T-helper 2 cell treated with Interferon-gamma antibody and Interleukin-4, amounts not matched to agents 5 μg/mL and 100 μg/mL, for 36 hours (primary cell): ENCODE measurements at regions not wholly inside any gene's neighbourhood (a gene's known extent, or its start where the extent isn't known, plus 50 kb on each side); places are given as distances from the start of the nearest gene placed in this dataset.
"Not testable (repeated sequence)": the region's sequence is repeated elsewhere in the genome, so short reads cannot be mapped to it uniquely, and the experiment has no call there.

Source experiments
- DNase-seq: peaks from one replicate; pipeline ENCODE4 v3.0.0; 2021; ENCODE audit warnings: low spot score
- H3K27ac Mint-ChIP-seq: one replicate; pipeline ENCODE4 v1.8.0; 2021; ENCODE audit warnings: mild to moderate bottlenecking, mixed read lengths
- H3K27me3 Mint-ChIP-seq: one replicate; pipeline ENCODE4 v1.8.0; 2021; ENCODE audit warnings: low read depth, mixed read lengths
- H3K36me3 Mint-ChIP-seq: one replicate; pipeline ENCODE4 v1.8.0; 2021; ENCODE audit warnings: low read depth, mixed read lengths
- H3K4me1 Mint-ChIP-seq: one replicate; pipeline ENCODE4 v1.8.0; 2021; ENCODE audit warnings: low read depth, mixed read lengths
- H3K4me3 Mint-ChIP-seq: one replicate; pipeline ENCODE4 v1.8.0; 2022; ENCODE audit warnings: mild to moderate bottlenecking, moderate library complexity, mixed read lengths
- H3K9me3 Mint-ChIP-seq: one replicate; pipeline ENCODE4 v1.8.0; 2021; ENCODE audit warnings: mixed read lengths

DNA sequence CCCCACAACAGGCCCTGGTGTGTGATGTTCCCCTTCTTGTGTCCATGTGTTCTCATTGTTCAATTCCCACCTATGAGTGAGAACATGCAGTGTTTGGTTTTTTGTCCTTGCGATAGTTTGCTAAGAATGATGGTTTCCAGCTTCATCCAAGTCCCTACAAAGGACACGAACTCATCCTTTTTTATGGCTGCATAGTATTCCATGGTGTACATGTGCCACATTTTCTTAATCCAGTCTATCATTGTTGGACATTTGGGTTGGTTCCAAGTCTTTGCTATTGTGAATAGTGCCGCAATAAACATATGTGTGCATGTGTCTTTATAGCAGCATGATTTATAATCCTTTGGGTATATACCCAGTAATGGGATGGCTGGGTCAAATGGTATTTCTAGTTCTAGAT, 53.0 kb upstream of the TNFAIP3 start:
- DNase-seq, H3K9me3 Mint-ChIP-seq, H3K4me3 Mint-ChIP-seq, H3K27ac Mint-ChIP-seq, H3K36me3 Mint-ChIP-seq, H3K27me3 Mint-ChIP-seq: not testable (repeated sequence)
- peaks cover 41% of the 10 kb centered on the region for H3K4me1 Mint-ChIP-seq

DNA sequence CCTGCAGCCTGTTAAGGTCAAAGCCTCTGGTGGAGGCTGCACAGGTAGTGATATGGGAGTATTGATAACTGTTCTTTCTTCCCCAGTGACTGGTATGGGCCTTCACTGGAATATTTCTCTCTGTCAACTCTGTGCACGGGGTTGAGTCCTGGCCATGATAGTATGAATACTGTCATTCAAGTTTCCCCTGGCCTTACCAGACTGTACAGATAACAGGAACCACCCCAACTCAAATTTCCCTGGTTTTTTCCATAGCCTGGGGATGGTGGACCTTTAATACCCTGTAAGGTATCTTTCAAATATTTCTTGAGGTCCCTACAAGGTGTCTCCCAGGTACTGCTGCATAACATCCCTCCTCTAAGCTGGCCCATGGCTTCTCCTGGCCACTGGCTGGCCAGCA, 51.4 kb upstream of the TNFAIP3 start:
- peak overlapping the region; percentile 67 for H3K4me3 Mint-ChIP-seq
- H3K27me3 Mint-ChIP-seq = no peaks in the 10 kb centered on the region
- peak overlapping the region; percentile 84 for H3K27ac Mint-ChIP-seq
- H3K4me1 Mint-ChIP-seq = peaks cover 46% of the 10 kb centered on the region
- no peak for DNase-seq
- no peaks in the 10 kb centered on the region for H3K9me3 Mint-ChIP-seq
- H3K36me3 Mint-ChIP-seq = no peaks in the 10 kb centered on the region

GRCh38 chr6:137816133-137816579, 50.9 kb upstream of the TNFAIP3 start:
- Mint-ChIP-seq H3K27me3 (no peaks in the 10 kb centered on the region), H3K4me1 (peaks cover 44% of the 10 kb centered on the region), H3K27ac (peak overlapping the region; percentile 84), H3K9me3 (no peaks in the 10 kb centered on the region), H3K4me3 (peak overlapping the region; percentile 67), H3K36me3 (no peaks in the 10 kb centered on the region)
- no peak for DNase-seq

GRCh38 chr6:137816688-137817618, 50.1 kb upstream of the TNFAIP3 start:
- Mint-ChIP-seq H3K27me3 (no peaks in the 10 kb centered on the region), H3K27ac (peak overlapping the region; percentile 18), H3K4me3 (no peak overlapping the region), H3K4me1 (peaks cover 44% of the 10 kb centered on the region), H3K36me3 (no peaks in the 10 kb centered on the region), H3K9me3 (no peaks in the 10 kb centered on the region)
- no peak for DNase-seq
